Calu3 (cell line): ENCODE measurements at regions not wholly inside any gene's neighbourhood (a gene's known extent, or its start where the extent isn't known, plus 50 kb on each side); places are given as distances from the start of the nearest gene placed in this dataset.

ENCODE experiments used
- BruUV-seq: library from RNA; stranded (reverse); fragments of 400-500 nt; replicated peaks from 2 replicates; lab custom pipeline; 2021; lab: Mats Ljungman, UMichigan
- CTCF ChIA-PET: fragments of 300-600 bp; sonication (Branson Sonifier 250); formaldehyde crosslinking; loops from one replicate; lab custom pipeline; 2022; ENCODE audit warnings: antibody characterized with exemption; lab: Charles Lee
- DNase-seq: peaks from one replicate; pipeline ENCODE4 v3.0.0; 2022
- H3K27ac Mint-ChIP-seq: one replicate; pipeline ENCODE4 v1.8.0; 2022; ENCODE audit warnings: mixed read lengths; ENCODE audit not compliant: unreplicated experiment
- H3K27me3 Mint-ChIP-seq: one replicate; pipeline ENCODE4 v1.8.0; 2022; ENCODE audit warnings: mixed read lengths; ENCODE audit not compliant: unreplicated experiment
- H3K36me3 Mint-ChIP-seq: one replicate; pipeline ENCODE4 v1.8.0; 2022; ENCODE audit warnings: mild to moderate bottlenecking, moderate library complexity, mixed read lengths; ENCODE audit not compliant: insufficient read depth, unreplicated experiment
- H3K4me1 Mint-ChIP-seq: one replicate; pipeline ENCODE4 v1.8.0; 2022; ENCODE audit warnings: mild to moderate bottlenecking, low read depth, mixed read lengths; ENCODE audit not compliant: unreplicated experiment
- H3K4me3 Mint-ChIP-seq: one replicate; pipeline ENCODE4 v1.8.0; 2022; ENCODE audit warnings: mild to moderate bottlenecking, low read depth, moderate library complexity, mixed read lengths; ENCODE audit not compliant: unreplicated experiment
- H3K9me3 Mint-ChIP-seq: one replicate; pipeline ENCODE4 v1.8.0; 2022; ENCODE audit warnings: low read depth, mixed read lengths; ENCODE audit not compliant: unreplicated experiment
- CTCF ChIP-seq: fragments of 200-600 bp; IDR thresholded peaks from one replicate; pipeline ENCODE4 v1.8.0; 2022; ENCODE audit warnings: antibody characterized with exemption; ENCODE audit not compliant: unreplicated experiment
- intact Hi-C: fragments of 100-400 bp; cut with micrococcal nuclease; formaldehyde crosslinking; loops from one replicate; pipeline ENCODE4 v1.10.0; 2022; ENCODE audit not compliant: unreplicated experiment

DNA sequence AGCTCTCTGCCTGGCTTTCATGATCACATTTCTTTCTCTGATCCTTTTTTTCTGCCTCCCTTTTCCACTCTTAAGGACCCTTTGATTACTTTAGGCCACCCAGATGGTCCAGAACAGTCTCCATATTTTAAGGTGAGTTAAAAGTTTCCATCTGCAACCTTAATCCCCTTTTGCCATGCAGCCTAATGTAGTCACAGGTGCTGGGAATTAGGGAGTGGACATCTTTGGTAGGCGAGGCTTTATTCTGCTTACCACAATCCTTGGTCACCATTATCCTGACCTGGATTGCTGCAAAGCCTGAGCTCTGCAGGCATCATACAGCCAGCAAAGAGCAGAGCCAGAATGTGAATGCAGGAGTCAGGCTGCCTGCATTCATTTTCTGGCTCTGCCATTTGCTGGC is 95.9 kb downstream of the XCL2 start:
- Mint-ChIP-seq H3K27ac (no peak overlapping the region), H3K4me3 (no peak overlapping the region), H3K4me1 (no peaks in the 10 kb centered on the region), H3K27me3 (no peaks in the 10 kb centered on the region), H3K36me3 (no peaks in the 10 kb centered on the region), H3K9me3 (peaks cover 5% of the 10 kb centered on the region)
- intact Hi-C loops: no loop called here
- BruUV-seq: no TSS peak
- CTCF ChIA-PET: no interaction called here
- TF ChIP-seq CTCF: no peak
- no peak for DNase-seq

DNA sequence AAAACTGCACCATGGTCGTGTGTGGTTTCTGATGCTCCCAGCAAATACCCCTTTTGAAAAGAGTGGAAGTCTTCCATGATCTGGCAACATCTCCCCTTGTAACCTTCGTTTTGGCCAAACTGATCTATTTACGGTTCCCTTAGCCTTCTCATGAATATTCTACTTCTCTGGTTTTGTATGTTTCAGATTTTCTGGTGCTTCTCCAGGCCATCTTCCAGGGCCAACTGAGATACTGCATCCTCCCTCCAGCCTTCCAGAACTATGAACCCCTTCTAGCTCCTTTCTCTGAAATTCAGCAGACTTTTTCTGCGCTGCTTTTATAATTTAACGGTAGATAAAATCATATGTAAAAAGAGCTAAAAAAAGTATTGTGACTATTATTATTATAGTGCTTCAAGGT is 97.7 kb downstream of the XCL2 start:
- CTCF ChIA-PET: interaction anchor here (0.6 to 0.7 kb wide), 3 partner anchors 17 to 119 kb away, joined by 3 to 6 read pairs (median 3); no protein-coding TSS in a partner anchor
- Mint-ChIP-seq H3K27ac (no peak overlapping the region), H3K4me3 (no peak overlapping the region), H3K4me1 (peaks cover 14% of the 10 kb centered on the region), H3K36me3 (no peaks in the 10 kb centered on the region), H3K27me3 (no peaks in the 10 kb centered on the region), H3K9me3 (no peaks in the 10 kb centered on the region)
- TF ChIP-seq CTCF: no peak
- no peak for DNase-seq
- intact Hi-C loops: no loop called here
- BruUV-seq: no TSS peak

GRCh38 chr1:168443899-168444298 is 99.9 kb downstream of the XCL2 start:
- CTCF ChIA-PET: interaction anchor here (0.7 to 1.8 kb wide), 2 partner anchors 14 to 20 kb away, joined by 3 to 7 read pairs; no protein-coding TSS in a partner anchor
- Mint-ChIP-seq H3K36me3 (no peaks in the 10 kb centered on the region), H3K4me3 (no peak overlapping the region), H3K27ac (no peak overlapping the region), H3K4me1 (peaks cover 28% of the 10 kb centered on the region), H3K27me3 (no peaks in the 10 kb centered on the region), H3K9me3 (no peaks in the 10 kb centered on the region)
- no TSS peak for BruUV-seq
- no peak for DNase-seq
- intact Hi-C loops: no loop called here
- no peak for TF ChIP-seq CTCF

DNA sequence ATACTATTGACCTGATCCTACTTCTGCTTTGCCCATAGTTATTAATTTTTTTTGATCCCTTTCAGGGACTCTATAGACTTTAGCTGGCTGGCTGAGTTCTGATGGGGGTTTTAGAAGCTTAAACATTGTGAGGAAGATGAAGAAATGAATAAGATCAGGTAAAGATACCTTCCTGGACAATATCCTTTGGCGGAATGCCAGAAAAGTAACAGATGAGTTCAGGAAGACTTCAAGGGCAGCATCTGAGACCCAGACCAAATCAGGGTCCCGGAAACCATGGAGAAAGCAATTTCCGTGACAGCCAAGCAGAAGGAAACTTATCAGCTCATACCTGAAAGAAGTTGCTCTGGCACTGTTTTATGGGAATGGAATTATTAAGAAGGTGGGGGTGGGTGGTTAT is 100.4 kb downstream of the XCL2 start:
- intact Hi-C loops: no loop called here
- H3K4me1 Mint-ChIP-seq: peaks cover 28% of the 10 kb centered on the region
- H3K36me3 Mint-ChIP-seq: no peaks in the 10 kb centered on the region
- H3K27ac Mint-ChIP-seq: no peak overlapping the region
- no TSS peak for BruUV-seq
- no peaks in the 10 kb centered on the region for H3K27me3 Mint-ChIP-seq
- CTCF ChIA-PET: interaction anchor here (0.9 to 1.8 kb wide), 2 partner anchors 14 to 100 kb away, joined by 3 read pairs; no protein-coding TSS in a partner anchor
- H3K4me3 Mint-ChIP-seq: no peak overlapping the region
- TF ChIP-seq CTCF: no peak
- H3K9me3 Mint-ChIP-seq: no peaks in the 10 kb centered on the region
- no peak for DNase-seq
